ENCODE measurements at regions not wholly inside any gene's neighbourhood (a gene's known extent, or its start where the extent isn't known, plus 50 kb on each side); places are given as distances from the start of the nearest gene placed in this dataset.
"Not testable (repeated sequence)": the region's sequence is repeated elsewhere in the genome, so short reads cannot be mapped to it uniquely, and the experiment has no call there.

DNA sequence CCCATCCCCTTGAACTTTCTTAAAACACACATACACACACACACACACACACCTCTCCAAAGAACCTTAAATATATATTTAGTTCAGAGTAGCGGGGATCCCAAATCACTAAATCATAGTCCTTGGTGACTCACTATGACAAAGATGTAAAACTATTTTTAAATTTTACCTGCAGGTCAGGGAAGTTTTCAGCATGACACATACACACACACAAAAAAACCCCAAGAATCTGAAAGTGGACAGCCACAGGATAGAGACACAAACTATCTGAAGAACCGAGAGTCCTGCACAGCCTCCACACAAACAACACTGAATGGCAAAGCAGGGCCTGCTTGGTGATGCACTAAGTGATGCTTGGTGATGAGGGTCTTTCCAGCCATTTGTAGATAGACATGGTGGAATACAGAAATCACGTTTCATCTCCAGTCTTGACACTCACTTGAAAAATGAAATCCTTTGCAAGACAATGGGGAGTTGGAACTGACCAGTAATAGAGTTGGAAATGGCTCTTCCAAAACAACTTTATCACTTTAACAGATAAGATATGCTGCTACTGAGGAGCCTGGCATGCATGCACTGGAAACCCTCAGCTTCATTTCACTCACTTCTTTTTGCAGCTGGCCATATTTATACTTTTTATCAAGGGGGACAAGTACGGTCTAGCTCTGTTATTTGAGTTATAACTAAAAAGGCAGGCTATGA, 307.3 kb downstream of the RAPGEF2 start:
- no peak for DNase-seq (ENCODE audit: low read depth)

- no peak for DNase-seq (ENCODE audit: low read depth)
Observed at GRCh38 chr4:159410891-159411290, 308.0 kb downstream of the RAPGEF2 start.

DNA sequence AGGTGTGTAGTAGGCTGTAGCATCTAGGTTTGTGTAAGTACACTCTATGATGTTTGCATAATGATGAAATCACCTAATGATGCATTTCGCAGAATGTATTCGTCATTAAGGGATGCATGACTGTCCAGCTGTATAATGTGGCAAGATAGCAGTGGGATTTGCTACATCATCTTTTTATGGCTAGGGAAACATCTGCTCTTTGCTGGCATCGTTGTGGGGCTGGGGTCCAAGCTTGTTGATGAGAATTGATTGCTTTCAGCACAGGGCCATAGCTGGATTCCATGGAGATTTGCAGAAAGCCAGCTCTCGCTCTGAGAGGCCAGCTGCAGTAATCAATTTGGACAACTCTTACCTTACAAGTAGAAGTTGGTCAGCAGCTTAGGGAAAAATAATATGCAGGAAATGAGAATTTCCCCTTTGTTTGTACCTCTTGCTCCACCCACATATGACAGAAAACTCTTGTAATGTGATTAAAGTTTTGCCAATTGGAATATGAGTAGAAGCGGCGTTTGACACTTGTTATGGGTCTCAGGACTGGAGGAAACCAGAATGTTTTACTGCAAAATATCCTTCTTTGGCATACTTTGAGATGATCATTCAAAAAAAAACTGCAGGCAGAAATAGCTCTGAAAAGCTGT, 310.5 kb downstream of the RAPGEF2 start:
- DNase-seq (ENCODE audit: low read depth), result no peak

GRCh38 chr4:159414305-159414704, 311.4 kb downstream of the RAPGEF2 start:
- DNase-seq (ENCODE audit: low read depth), result no peak

DNA sequence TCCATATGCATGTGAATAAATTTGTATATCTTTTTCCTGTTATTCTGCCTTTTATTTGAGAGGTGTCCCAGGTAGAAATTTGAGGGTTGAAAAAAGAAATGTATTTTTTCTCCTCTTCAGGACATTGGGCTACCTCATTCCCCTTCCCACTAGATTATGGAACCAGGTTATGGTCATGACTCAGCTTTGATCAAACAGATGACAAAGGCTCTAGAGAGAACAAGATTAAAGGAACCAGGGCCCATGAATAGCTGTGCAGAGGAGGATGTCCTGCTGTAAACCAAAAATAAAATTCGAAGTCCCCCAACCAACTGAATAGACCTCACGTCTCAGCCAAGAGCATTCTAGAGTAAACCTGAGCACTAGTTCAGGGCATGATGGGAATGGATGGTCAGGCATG, 313.2 kb downstream of the RAPGEF2 start:
- DNase-seq (ENCODE audit: low read depth), result no peak

DNA sequence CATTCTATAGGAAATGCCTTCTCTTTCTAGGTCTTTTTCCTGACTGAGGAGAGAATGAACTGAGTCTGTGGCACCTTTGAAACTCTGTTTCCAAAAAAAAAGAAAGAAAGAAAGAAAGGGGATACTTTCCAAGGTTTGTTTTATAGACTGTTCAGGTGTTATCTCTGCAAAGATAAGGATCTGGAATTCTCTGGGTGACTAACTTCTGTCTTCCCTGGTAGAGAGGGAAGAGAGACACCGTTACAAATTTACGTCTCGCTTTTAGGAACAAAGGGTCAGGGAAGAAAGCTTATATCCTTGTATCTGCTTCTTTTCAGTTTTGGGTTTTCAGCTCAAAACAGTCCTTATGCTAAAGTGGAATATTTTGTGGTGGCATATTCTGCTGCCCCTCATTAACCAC, 314.1 kb downstream of the RAPGEF2 start:
- DNase-seq (ENCODE audit: low read depth), result no peak

DNA sequence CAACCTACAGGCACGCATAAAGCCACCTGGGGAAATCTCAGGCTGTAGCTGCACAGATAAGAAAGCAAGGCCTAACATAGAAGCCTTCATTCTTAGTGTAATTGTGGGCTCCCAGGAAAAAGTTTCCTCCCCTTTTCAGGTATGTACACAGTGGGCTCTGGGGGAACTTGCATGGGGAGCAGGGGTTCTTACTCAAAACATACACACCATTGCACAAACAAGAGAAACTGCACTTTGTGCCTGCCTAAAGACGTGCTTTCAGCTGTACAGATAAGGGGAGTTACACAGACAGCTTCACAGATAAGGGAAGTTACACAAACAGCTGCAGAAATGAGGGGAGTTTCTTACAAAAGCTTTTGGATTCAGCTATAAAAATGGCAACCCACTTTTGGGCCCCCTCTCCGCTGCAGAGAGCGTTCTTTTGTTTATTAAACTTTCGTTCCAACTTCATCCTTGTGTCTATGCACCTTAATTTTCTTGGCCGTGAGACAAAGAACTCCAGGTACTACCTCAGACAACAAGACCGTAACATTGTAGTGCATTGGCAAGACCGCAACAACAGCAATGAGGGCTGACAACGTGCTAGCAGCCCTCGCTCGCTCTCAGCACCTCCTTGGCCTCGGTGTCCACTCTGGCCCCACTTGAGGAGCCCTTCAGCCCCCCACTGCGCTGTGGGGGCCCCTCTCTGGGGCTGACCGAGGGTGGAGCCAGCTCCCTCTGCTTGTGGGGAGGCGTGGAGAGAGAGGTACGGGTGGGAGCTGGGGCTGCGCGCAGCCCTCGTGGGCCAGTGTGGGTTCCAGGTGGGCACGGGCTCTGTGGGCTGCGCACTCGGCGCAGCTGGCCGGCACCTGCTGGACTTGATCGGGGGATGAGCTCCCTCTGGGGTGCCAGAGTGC, 317.5 kb downstream of the RAPGEF2 start:
- DNase-seq (ENCODE audit: low read depth), result no peak

DNA sequence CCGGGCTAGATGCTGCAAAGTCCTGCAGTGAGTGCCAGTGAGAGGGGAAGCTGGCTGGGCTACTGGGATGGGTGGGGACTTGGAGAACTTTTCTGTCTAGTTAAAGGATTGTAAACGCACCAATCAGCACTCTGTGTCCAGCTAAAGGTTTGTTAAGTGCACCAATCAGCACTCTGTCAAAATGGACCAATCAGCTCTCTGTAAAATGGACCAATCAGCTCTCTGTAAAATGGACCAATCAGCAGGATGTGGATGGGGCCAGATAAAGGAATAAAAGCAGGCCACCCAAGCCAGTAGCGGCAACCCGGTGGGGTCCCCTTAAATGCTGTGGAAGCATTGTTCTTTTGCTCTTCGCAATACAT, 318.2 kb downstream of the RAPGEF2 start:
- DNase-seq (ENCODE audit: low read depth), result not testable (repeated sequence)

GRCh38 chr4:159422019-159422418, 319.1 kb downstream of the RAPGEF2 start:
- DNase-seq (ENCODE audit: low read depth), result no peak

DNA sequence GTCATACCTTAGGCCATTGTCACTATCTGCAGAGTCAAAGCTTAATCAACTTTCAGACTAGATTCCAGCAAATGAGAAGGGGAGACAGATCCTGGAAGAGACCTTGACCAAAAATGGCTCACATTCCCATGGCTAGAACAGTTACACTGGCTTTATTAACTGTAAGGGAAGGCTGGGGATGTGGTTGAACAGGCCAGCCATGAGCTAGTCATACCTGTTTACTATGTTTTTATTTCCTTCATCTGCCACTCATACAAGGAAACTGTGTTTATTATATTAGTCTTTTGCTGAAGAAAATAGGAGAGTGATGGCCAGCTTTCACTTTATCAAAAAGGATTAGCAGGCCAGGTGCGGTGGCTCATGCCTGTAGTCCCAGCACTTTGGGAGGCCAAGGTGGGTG, 319.7 kb downstream of the RAPGEF2 start:
- no peak for DNase-seq (ENCODE audit: low read depth)

DNA sequence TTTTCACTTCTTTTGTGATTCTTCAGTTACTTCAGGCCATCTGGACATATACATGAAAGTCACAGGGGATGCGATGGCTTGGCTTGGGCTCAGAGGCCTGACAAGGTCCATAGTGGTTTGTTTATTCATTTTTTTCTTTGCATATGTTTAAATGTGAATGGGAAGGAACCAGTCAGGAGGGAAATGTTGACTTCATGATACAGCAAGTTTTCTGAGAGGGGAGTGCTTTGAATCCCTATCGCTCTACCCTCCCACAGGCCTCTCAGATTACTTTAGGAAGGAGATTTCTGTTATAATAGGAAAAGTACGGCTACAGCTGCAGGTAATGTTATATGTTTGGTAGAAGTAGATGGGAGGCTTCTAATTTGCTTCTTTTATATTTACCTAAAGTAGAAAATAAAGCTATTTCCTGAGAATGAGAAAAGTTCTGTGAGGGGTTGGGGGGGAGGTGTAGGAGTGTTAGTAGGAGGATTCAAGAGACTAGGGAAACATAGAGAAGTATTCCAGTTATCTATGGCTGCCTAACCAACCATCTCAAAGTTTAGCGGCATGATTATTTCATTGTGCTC, 322.9 kb downstream of the RAPGEF2 start:
- no peak for DNase-seq (ENCODE audit: low read depth)

DNA sequence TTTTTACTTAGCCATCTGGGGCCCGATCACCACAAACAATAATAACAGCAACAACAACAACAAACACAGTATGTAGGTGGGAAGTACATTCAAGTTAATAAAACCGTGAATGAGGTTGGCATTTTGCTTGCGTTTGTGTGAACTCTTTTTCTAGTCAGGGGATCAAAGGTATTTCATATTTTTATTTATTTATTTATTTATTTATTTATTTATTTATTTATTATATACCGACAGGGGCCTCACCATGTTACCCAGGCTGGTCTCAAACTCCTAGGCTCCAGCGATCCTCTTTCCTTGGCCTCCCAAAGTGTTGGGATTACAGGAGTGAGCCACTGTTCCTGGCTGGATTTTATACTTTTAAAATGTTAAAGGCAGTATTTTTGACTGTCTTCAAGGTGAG, 325.4 kb downstream of the RAPGEF2 start:
- DNase-seq (ENCODE audit: low read depth), result no peak

DNA sequence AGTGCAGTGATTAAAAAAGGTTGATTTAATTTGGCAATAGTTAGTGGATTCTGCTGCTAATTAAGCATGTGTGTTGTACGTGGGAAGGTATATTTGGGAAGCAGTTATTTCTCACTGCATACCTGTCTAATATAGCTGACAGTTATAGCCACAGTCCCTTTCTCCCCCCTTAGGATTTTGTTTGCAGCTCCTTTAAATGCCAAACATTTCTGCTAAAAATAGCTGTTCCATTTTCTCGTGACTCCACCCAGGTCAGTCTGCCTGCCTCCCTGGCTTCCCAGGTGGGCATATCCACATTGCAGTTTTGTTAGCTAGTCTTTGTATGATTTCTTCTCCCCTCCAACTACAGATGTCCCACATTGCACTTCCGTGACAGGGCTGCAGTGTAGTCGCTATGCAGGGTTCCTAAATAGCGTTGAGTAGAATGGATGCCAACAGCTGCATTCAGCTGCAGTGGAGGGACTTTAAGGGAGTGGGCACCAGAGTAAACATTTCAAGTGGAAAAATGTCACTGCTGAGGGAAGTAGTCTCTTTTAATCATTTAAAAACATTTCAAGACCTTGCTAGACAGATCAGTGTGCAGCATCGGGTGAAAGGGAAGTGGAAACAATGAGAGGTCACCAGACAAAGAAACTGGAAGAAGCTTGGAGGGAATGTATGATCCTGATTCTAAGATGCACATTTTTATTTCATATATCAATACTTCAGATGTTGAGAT, 326.3 kb downstream of the RAPGEF2 start:
- DNase-seq (ENCODE audit: low read depth), result no peak

- DNase-seq (ENCODE audit: low read depth), result no peak
Observed at GRCh38 chr4:159429693-159430035, 326.8 kb downstream of the RAPGEF2 start.

DNA sequence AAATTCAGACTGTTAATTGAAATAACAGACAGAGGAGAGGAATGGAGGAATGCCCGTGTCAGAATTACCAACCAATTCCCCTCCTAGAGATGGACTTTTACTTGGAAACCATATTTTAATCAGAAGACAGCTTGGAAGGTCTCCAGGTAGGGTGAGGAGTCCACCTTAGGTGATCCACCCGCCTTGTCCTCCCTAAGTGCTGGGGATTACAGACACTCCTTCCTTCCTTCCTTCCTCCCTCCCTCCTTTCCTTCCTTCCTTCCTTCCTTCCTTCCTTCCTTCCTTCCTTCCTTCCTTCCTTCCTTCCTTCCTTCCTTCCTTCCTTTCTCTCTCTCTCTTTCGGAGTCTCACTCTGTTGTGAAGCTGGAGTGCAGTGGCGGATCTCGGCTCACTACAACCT, 328.0 kb downstream of the RAPGEF2 start:
- DNase-seq (ENCODE audit: low read depth), result no peak

GRCh38 chr4:159432436-159432835, 329.6 kb downstream of the RAPGEF2 start:
- DNase-seq (ENCODE audit: low read depth), result no peak

DNA sequence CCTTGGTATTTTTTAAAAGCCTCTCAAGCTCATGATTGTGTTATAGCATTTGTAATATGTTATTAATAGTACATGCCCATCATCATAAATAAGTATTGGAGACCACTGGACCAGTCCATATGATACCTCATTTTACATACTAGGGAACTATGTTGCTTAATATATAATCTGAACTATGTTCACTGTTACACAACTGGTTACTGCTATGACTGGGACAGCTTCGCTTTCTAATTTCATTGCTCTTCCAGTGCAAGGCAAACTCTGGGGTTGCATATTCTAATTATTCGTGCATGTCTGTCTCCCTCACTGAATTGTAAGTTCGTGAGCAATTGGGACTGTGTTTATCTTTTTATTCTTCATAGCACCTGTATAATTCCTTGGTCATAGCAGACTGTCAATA, 330.5 kb downstream of the RAPGEF2 start:
- DNase-seq (ENCODE audit: low read depth), result no peak

DNA sequence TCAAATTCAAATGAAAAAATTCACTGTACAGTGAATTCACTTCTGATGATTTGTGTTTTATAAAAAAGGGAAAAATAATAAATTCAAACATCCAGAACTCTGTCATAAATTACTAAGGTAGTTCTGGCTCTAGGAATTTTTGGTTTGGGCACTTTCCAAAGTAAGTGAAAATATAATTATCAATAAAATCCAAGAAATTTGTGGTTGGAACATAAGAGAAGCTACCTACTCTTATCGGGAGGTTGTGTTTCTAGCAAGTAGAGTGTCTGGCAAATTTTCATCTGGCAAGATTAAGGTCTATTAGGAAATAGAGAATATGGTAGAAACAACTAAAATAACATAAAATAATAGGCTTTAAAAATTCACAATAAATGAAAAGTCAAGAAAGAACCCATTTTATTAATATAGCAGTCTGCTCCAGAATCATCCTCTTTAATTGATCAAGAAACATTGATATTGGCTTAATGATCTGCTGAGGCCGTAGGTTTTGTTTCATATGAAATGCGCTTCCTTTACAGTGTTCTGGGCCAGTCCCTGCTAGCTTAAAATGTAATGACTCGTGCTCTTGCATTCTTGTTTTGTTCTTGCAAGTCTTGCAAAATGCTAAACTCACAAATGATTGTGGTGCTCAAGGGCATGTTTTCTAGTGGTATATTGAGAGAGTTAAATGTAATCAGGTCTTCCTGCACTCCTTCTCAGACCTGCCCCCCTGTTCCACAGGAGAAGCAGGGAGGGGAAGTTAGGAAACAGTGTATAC, 331.4 kb downstream of the RAPGEF2 start:
- DNase-seq (ENCODE audit: low read depth), result no peak

GRCh38 chr4:159434871-159435241, 332.0 kb downstream of the RAPGEF2 start:
- no peak for DNase-seq (ENCODE audit: low read depth)

GRCh38 chr4:159435561-159436023, 332.7 kb downstream of the RAPGEF2 start:
- no peak for DNase-seq (ENCODE audit: low read depth)

DNA sequence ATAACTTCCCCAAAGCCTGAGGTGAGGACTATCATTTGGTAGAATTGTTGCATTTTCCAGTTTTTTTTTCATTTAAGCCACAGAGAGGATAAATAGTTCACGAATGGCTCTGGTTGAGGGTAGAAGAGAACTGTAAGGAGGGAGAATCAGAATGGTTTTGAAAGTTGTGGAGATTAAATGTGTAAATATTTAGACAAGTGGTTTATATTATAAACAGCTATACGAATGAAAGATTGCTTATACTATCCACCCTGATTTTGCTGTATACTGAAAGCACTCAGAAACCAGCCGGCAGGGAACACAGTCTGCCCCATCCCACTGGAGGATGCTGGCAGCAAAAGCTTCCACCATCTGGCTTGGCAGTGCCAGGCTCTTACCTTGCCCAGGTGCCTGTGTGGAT, 341.1 kb downstream of the RAPGEF2 start:
- no peak for DNase-seq (ENCODE audit: low read depth)
